ENCODE measurements at regions not wholly inside any gene's neighbourhood (a gene's known extent, or its start where the extent isn't known, plus 50 kb on each side); places are given as distances from the start of the nearest gene placed in this dataset.

GRCh38 chr21:28136656-28137255, 855.9 kb downstream of the LTN1 start:
- Histone ChIP-seq H3K4me3 (no peak overlapping the region), H3K36me3 (no peaks in the 10 kb centered on the region), H3K27ac (no peak overlapping the region), H3K9me3 (peaks cover 0 to 13% of the 10 kb centered on the region in 2 donors), H3K27me3 (no peaks in the 10 kb centered on the region), H3K4me1 (no peaks in the 10 kb centered on the region)
- TF ChIP-seq CTCF (IDR thresholded peaks at IDR 0.05), result no peak
- no peak for DNase-seq (ENCODE audit: low spot score)

DNA sequence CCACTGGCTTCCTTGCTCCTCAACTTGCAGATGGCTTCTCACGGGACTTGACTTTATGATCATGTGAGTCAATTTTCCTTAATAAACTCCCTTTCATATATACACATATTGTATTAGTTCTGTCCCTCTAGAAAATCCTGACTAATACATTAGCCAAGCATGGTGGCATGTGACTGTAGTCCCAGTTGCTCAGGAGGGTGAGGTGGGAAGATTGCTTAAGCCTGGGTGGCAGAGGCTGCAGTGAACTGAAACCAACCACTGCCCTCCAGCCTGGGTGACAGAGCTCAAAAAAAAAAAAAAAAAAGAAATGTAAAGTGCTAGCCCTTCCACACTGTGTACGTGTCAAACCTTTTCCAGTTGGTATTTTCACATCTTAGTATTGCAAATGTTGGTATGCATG, 857.0 kb downstream of the LTN1 start:
- H3K4me3 ChIP-seq, result no peak overlapping the region
- H3K36me3 ChIP-seq, result no peaks in the 10 kb centered on the region
- TF ChIP-seq CTCF (IDR thresholded peaks at IDR 0.05), result no peak
- no peak for DNase-seq (ENCODE audit: low spot score)
- H3K4me1 ChIP-seq, result no peaks in the 10 kb centered on the region
- H3K9me3 ChIP-seq, result peaks cover 0 to 17% of the 10 kb centered on the region in 2 donors
- H3K27me3 ChIP-seq, result no peaks in the 10 kb centered on the region
- H3K27ac ChIP-seq, result no peak overlapping the region

DNA sequence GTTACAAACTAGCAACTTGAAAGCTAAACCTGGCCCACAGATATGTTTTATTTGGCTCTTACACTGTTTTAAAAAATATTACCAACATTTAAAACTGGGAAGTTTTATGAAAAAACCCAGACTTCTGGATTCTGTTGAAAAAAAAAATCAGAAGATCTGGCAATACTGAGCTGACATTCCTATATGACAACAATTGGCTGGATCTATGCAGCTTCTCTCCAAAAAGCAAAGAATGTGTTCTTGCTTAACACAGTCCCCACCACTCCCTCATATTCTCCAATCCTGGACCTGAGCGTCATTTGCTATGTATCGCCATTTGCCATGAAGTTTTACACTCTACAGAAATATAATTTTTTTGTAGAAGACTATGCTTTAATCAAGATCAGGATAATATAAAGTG, 859.6 kb downstream of the LTN1 start:
- H3K27ac ChIP-seq, result no peak overlapping the region
- no peaks in the 10 kb centered on the region for H3K27me3 ChIP-seq
- no peak for TF ChIP-seq CTCF (IDR thresholded peaks at IDR 0.05)
- no peaks in the 10 kb centered on the region for H3K36me3 ChIP-seq
- H3K4me3 ChIP-seq, result no peak overlapping the region
- peaks cover 0 to 5% of the 10 kb centered on the region in 2 donors for H3K9me3 ChIP-seq
- DNase-seq (ENCODE audit: low spot score), result no peak
- no peaks in the 10 kb centered on the region for H3K4me1 ChIP-seq

DNA sequence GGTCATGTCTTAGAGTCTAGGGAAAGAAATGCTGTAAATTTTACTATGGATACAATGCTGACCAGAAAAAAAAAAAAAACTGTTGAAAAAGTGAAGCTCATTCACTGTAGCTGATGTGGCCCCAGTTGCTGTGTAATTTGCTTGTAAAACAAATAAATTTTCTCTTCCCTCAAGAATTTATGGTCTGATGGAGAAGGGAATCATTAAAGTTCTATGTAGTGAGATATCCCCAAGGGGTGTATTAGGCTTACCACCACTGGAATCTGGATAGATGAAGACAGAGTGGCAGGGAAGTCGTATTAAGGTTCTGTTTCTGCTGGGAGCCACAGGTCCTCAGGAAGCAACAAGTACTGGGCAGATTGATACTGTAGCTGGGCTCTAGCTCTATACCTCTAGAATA, 860.0 kb downstream of the LTN1 start:
- no peak for TF ChIP-seq CTCF (IDR thresholded peaks at IDR 0.05)
- no peaks in the 10 kb centered on the region for H3K36me3 ChIP-seq
- H3K4me3 ChIP-seq, result no peak overlapping the region
- no peaks in the 10 kb centered on the region for H3K27me3 ChIP-seq
- H3K4me1 ChIP-seq, result no peaks in the 10 kb centered on the region
- no peak for DNase-seq (ENCODE audit: low spot score)
- H3K9me3 ChIP-seq, result peaks cover 0 to 5% of the 10 kb centered on the region in 2 donors
- H3K27ac ChIP-seq, result no peak overlapping the region

DNA sequence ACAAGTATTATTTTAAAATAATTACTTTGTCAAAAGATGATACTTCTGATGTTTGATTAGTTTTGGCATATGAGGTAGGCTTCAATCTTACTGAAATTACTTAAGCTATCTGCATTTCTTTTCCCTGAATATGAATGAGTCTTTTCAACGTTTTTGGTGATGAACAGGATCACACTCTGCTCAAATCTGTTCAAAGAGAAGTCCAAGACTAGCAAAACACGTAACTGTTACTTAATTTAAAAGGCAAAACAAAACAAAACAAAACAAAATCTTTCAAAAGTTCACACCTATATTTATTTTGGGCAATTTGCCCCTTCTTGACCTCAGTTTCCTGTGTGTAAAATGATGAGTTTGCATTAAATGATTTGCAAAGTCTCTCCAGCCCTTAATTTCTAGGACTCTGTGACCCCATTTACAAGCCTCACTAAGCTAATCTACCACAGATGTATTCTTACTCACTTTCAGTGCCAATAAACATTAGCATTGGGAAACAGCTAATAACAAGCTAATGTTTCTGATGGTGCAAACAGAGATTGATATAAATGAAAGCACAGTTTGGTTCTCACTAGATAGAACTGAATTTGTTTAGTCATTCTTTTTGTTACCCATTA, 865.4 kb downstream of the LTN1 start:
- Histone ChIP-seq H3K27ac (no peak overlapping the region), H3K4me3 (no peak overlapping the region), H3K27me3 (no peaks in the 10 kb centered on the region), H3K4me1 (no peaks in the 10 kb centered on the region), H3K36me3 (no peaks in the 10 kb centered on the region), H3K9me3 (peaks cover 0 to 5% of the 10 kb centered on the region in 2 donors)
- no peak for TF ChIP-seq CTCF (IDR thresholded peaks at IDR 0.05)
- no peak for DNase-seq (ENCODE audit: low spot score)
